Neural progenitor cell (in vitro differentiated cells): ENCODE measurements at regions not wholly inside any gene's neighbourhood (a gene's known extent, or its start where the extent isn't known, plus 50 kb on each side); places are given as distances from the start of the nearest gene placed in this dataset.
"Not testable (repeated sequence)": the region's sequence is repeated elsewhere in the genome, so short reads cannot be mapped to it uniquely, and the experiment has no call there.

Experiments
- EZH2phosphoT487 ChIP-seq: fragments of 200-600 bp; sonication (generic); IDR thresholded peaks from 2 replicates; pipeline ENCODE4 v1.6.1; 2017; ENCODE audit warnings: antibody characterized with exemption
- TF ChIP-seq, protein P1 (sequence below): fragments of 200-600 bp; sonication (generic); IDR thresholded peaks from 2 replicates; pipeline ENCODE4 v1.5.1; 2017; ENCODE audit warnings: antibody characterized with exemption, mild to moderate bottlenecking

DNA sequence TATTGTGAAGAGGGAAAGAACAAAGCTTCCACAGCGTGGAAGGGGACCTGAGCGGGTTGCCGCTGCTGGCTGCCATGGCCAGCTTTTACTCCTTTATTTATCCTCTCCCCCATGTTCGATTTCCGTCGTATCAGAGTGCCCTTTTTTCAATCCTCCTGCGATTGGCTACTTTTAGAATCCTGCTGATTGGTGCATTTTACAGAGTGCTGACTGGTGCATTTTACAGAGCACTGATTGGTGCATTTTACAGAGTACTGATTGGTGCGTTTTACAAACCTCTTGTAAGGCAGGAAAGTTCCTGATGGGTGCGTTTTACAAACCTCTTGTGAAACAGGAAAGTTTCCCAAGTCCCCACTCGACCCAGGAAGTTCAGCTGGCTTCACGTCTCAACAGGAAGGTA, 381.7 kb upstream of the ATP10A start:
- TF ChIP-seq, protein P1, sequence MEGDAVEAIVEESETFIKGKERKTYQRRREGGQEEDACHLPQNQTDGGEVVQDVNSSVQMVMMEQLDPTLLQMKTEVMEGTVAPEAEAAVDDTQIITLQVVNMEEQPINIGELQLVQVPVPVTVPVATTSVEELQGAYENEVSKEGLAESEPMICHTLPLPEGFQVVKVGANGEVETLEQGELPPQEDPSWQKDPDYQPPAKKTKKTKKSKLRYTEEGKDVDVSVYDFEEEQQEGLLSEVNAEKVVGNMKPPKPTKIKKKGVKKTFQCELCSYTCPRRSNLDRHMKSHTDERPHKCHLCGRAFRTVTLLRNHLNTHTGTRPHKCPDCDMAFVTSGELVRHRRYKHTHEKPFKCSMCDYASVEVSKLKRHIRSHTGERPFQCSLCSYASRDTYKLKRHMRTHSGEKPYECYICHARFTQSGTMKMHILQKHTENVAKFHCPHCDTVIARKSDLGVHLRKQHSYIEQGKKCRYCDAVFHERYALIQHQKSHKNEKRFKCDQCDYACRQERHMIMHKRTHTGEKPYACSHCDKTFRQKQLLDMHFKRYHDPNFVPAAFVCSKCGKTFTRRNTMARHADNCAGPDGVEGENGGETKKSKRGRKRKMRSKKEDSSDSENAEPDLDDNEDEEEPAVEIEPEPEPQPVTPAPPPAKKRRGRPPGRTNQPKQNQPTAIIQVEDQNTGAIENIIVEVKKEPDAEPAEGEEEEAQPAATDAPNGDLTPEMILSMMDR, result not testable (repeated sequence)
- not testable (repeated sequence) for TF ChIP-seq EZH2phosphoT487
